HepG2 (cell line): ENCODE measurements at regions not wholly inside any gene's neighbourhood (a gene's known extent, or its start where the extent isn't known, plus 50 kb on each side); places are given as distances from the start of the nearest gene placed in this dataset.

Experiments used
- ATAC-seq: fragments of 200-7000 bp; cut with Tn5 transposase; 3 replicates; pipeline ENCODE4 v1.9.1; 2020; ENCODE audit warnings: mild to moderate bottlenecking, moderate library complexity
- BruUV-seq: library from RNA; stranded (reverse); fragments of 400-500 nt; replicated peaks from 2 replicates; lab custom pipeline; 2021; lab: Mats Ljungman, UMichigan
- CTCF ChIA-PET: fragments of 300-600 bp; formaldehyde crosslinking; extraction: SDS; loops from one replicate; lab custom pipeline; 2021; ENCODE audit warnings: low total read pairs, inconsistent platforms, low intra/inter-chr PET ratio; lab: Yijun Ruan, JAX
- POLR2A ChIA-PET: fragments of 350-600 bp; sonication (Branson Sonifier 250); formaldehyde crosslinking; loops from one replicate; lab custom pipeline; 2020; ENCODE audit warnings: antibody characterized with exemption, inconsistent platforms; lab: Yijun Ruan, JAX
- DNase-seq: peaks from one replicate; pipeline ENCODE4 v3.0.0-alpha.2; 2015; ENCODE audit warnings: low spot score
- FAIRE-seq: peaks from 3 replicates; lab custom pipeline; 2011; peaks lifted over from hg19 to GRCh38; lab: Jason Lieb, UNC
- H2AFZ ChIP-seq: one replicate; pipeline ENCODE4 v1.6.1; 2011; ENCODE audit warnings: low read length, inconsistent platforms
- H3K27ac ChIP-seq: fragments of 300-600 bp; 3 replicates; pipeline ENCODE4 v1.8.0; 2011; ENCODE audit warnings: mixed run types, mild to moderate bottlenecking, mixed read lengths, low read length, inconsistent platforms; ENCODE audit not compliant: insufficient read depth; ENCODE audit errors: extremely low read length
- H3K27me3 ChIP-seq, 2 experiments: fragments of 200-600 bp in 1 of 2; 2 replicates in 1 of 2; 3 replicates in 1 of 2; pipeline versions ENCODE4 v1.6.0 to v1.8.0; 2011; ENCODE audit warnings: low read length in 2 of 2, mild to moderate bottlenecking in 2 of 2, moderate library complexity in 2 of 2, inconsistent platforms in 1 of 2; ENCODE audit not compliant: insufficient read depth in 2 of 2, control insufficient read depth in 1 of 2
- H3K36me3 ChIP-seq, 2 experiments: fragments of 200-600 bp in 1 of 2; replicated peaks in 1 of 2; 2 replicates in 1 of 2; 3 replicates in 1 of 2; pipeline versions ENCODE4 v1.5.1 to v1.8.0; 2011; ENCODE audit warnings: low read length in 2 of 2, inconsistent platforms in 1 of 2; ENCODE audit not compliant: insufficient read depth in 2 of 2, control insufficient read depth in 1 of 2
- H3K4me1 ChIP-seq: 2 replicates; pipeline ENCODE4 v1.5.1; 2012; ENCODE audit warnings: low read length, inconsistent platforms; ENCODE audit not compliant: insufficient read depth
- H3K4me2 ChIP-seq: 2 replicates; pipeline ENCODE4 v1.6.0; 2011; ENCODE audit warnings: low read depth, low read length, inconsistent platforms
- H3K4me3 ChIP-seq, 3 experiments: fragments of 200-600 bp in 1 of 3; sonication (generic), shearing (Covaris generic) in 1 of 3; replicated peaks in 1 of 3; 2 replicates each; pipeline ENCODE4 v1.5.1; 2011 to 2016; ENCODE audit warnings: low read length in 3 of 3, inconsistent platforms in 2 of 3, low read depth in 2 of 3, mild to moderate bottlenecking in 2 of 3, control low read depth in 1 of 3, mixed read lengths in 1 of 3; ENCODE audit not compliant: insufficient read depth in 1 of 3
- H3K79me2 ChIP-seq: one replicate; pipeline ENCODE4 v1.6.1; 2011; ENCODE audit warnings: low read length, inconsistent platforms; ENCODE audit not compliant: insufficient read depth
- H3K9ac ChIP-seq: 2 replicates; pipeline ENCODE4 v1.6.0; 2011; ENCODE audit warnings: mild to moderate bottlenecking, low read depth, low read length, inconsistent platforms; ENCODE audit not compliant: insufficient read depth
- H3K9me3 ChIP-seq: 2 replicates; pipeline ENCODE4 v1.5.1; 2012; ENCODE audit warnings: mild to moderate bottlenecking, low read length
- H4K20me1 ChIP-seq: 2 replicates; pipeline ENCODE4 v1.6.0; 2011; ENCODE audit warnings: inconsistent platforms, mild to moderate bottlenecking, low read length, moderate library complexity; ENCODE audit not compliant: insufficient read depth
- ATF1 ChIP-seq: IDR thresholded peaks from 2 replicates; pipeline ENCODE4 v1.6.1; 2016; ENCODE audit warnings: mild to moderate bottlenecking, control low read depth
- DNMT3B ChIP-seq: conservative IDR thresholded peaks from 2 replicates; pipeline ENCODE4 v1.6.1; 2016; ENCODE audit warnings: missing biosample characterization, control low read depth
- KAT8 ChIP-seq: IDR thresholded peaks from 2 replicates; pipeline ENCODE4 v1.6.1; 2016; ENCODE audit warnings: missing genetic modification reagents, missing compliant biosample characterization
- MTF1 ChIP-seq: sonication (generic); formaldehyde crosslinking; IDR thresholded peaks from 2 replicates; pipeline ENCODE4 v1.5.0; 2020; ENCODE audit warnings: missing genetic modification reagents
- POLR2A ChIP-seq, 2 experiments: IDR thresholded peaks; 2 replicates each; pipeline ENCODE4 v1.6.1; 2011; ENCODE audit warnings: low read depth in 2 of 2, low read length in 2 of 2, mild to moderate bottlenecking in 1 of 2, moderate library complexity in 1 of 2; ENCODE audit not compliant: insufficient read depth in 1 of 2
- RELA ChIP-seq: sonication (generic); formaldehyde crosslinking; IDR thresholded peaks from 2 replicates; pipeline ENCODE4 v1.4.0; 2020; ENCODE audit warnings: missing genetic modification reagents
- SNRNP70 ChIP-seq: fragments of 200-400 bp; formaldehyde crosslinking; IDR thresholded peaks from 2 replicates; pipeline ENCODE4 v1.6.1; 2017; ENCODE audit warnings: mild to moderate bottlenecking, low read depth, low read length, moderate library complexity
- SOX6 ChIP-seq, 2 experiments: fragments of 450-650 bp in 1 of 2; sonication (generic) in 1 of 2; formaldehyde crosslinking in 1 of 2; IDR thresholded peaks; 2 replicates each; pipeline versions ENCODE4 v1.4.0 to v1.6.1; 2017 to 2020; ENCODE audit warnings: antibody characterized with exemption in 1 of 2, mild to moderate bottlenecking in 1 of 2, missing genetic modification reagents in 1 of 2
- ZFX ChIP-seq: sonication (generic); formaldehyde crosslinking; IDR thresholded peaks from 2 replicates; pipeline ENCODE4 v1.4.0; 2020; ENCODE audit warnings: mild to moderate bottlenecking, low read depth, missing genetic modification reagents, moderate library complexity
- ZNF597 ChIP-seq: sonication (generic); formaldehyde crosslinking; IDR thresholded peaks from 2 replicates; pipeline ENCODE4 v1.5.0; 2020; ENCODE audit warnings: missing genetic modification reagents
- ZNF777 ChIP-seq: sonication (generic); formaldehyde crosslinking; IDR thresholded peaks from 2 replicates; pipeline ENCODE4 v1.4.0; 2020; ENCODE audit warnings: missing genetic modification reagents
- ZNF83 ChIP-seq: sonication (generic); formaldehyde crosslinking; IDR thresholded peaks from 2 replicates; pipeline ENCODE4 v1.4.0; 2020; ENCODE audit warnings: missing genetic modification reagents, mild to moderate bottlenecking, borderline replicate concordance
- in situ Hi-C: cut with HindIII; loops from 2 replicates; pipeline ENCODE4 v1.10.0; 2017; ENCODE audit warnings: low pct_unique_long_range_greater_than_20kb; ENCODE audit not compliant: extremely low pct_ligation_motif_present
- intact Hi-C: fragments of 100-400 bp; cut with micrococcal nuclease; formaldehyde crosslinking; loops from one replicate; pipeline ENCODE4 v1.10.0; 2022; ENCODE audit not compliant: unreplicated experiment
- TF ChIP-seq, protein P1 (sequence below): sonication (generic); formaldehyde crosslinking; conservative IDR thresholded peaks from 2 replicates; pipeline ENCODE4 v1.8.0; 2022; ENCODE audit warnings: low read depth, missing genetic modification reagents
- TF ChIP-seq, protein P2 (sequence below): sonication (generic); formaldehyde crosslinking; IDR thresholded peaks from 2 replicates; pipeline ENCODE4 v1.5.0; 2020; ENCODE audit warnings: missing genetic modification reagents
- TF ChIP-seq, protein P3 (sequence below): sonication (generic); formaldehyde crosslinking; IDR thresholded peaks from 2 replicates; pipeline ENCODE4 v1.4.0; 2020; ENCODE audit warnings: mild to moderate bottlenecking, missing genetic modification reagents

- intact Hi-C loops: no loop called here
- FAIRE-seq: no peak
These were observed 53.5 kb upstream of the PTPN3 start for GRCh38 chr9:109551651-109552050.

More at GRCh38 chr9:109551651-109552050, 53.5 kb upstream of the PTPN3 start:
- H3K36me3 ChIP-seq: no peaks in the 10 kb centered on the region
- no peaks in the 10 kb centered on the region for H3K79me2 ChIP-seq
- CTCF ChIA-PET: no interaction called here
- no peaks in the 10 kb centered on the region for H3K9me3 ChIP-seq
- H2AFZ ChIP-seq: no peak overlapping the region
- H4K20me1 ChIP-seq: no peaks in the 10 kb centered on the region
- POLR2A ChIA-PET: no interaction called here
- no peaks in the 10 kb centered on the region for H3K27me3 ChIP-seq
- H3K27ac ChIP-seq: no peak overlapping the region
- in situ Hi-C loops: no loop called here
- no peak for ATAC-seq
- no TSS peak for BruUV-seq
- H3K4me3 ChIP-seq: no peak overlapping the region
- no peak for DNase-seq
- H3K9ac ChIP-seq: no peak overlapping the region
- no peak overlapping the region for H3K4me2 ChIP-seq
- TF ChIP-seq DNMT3B (CRISPR knock-in tag) (no peak), ZNF597 (no peak), ATF1 (no peak), ZFX (no peak), SNRNP70 (no peak), KAT8 (CRISPR knock-in tag) (no peak), SOX6 (IDR thresholded peaks at IDR 0.05) (no peak), SOX6 (CRISPR knock-in tag; IDR thresholded peaks at IDR 0.05) (no peak), MTF1 (CRISPR knock-in tag) (no peak), ZNF83 (CRISPR knock-in tag) (no peak), POLR2A (IDR thresholded peaks at IDR 0.05; ENCODE audit: insufficient read depth in 1 of 2, low read depth in 2 of 2, low read length in 2 of 2) (no peak), ZNF777 (no peak), RELA (CRISPR knock-in tag) (no peak)
- TF ChIP-seq, protein P1, sequence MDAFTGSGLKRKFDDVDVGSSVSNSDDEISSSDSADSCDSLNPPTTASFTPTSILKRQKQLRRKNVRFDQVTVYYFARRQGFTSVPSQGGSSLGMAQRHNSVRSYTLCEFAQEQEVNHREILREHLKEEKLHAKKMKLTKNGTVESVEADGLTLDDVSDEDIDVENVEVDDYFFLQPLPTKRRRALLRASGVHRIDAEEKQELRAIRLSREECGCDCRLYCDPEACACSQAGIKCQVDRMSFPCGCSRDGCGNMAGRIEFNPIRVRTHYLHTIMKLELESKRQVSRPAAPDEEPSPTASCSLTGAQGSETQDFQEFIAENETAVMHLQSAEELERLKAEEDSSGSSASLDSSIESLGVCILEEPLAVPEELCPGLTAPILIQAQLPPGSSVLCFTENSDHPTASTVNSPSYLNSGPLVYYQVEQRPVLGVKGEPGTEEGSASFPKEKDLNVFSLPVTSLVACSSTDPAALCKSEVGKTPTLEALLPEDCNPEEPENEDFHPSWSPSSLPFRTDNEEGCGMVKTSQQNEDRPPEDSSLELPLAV (CRISPR knock-in tag): no peak
- TF ChIP-seq, protein P2, sequence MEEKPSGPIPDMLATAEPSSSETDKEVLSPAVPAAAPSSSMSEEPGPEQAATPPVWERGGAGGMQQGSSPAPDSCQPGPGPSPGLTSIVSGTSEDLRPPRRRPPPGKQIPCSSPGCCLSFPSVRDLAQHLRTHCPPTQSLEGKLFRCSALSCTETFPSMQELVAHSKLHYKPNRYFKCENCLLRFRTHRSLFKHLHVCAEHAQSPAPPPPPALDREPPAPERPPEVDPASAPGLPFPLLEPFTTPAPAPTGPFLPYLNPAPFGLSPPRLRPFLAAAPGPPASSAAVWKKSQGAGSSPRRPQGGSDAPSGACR (CRISPR knock-in tag): no peak
- TF ChIP-seq, protein P3, sequence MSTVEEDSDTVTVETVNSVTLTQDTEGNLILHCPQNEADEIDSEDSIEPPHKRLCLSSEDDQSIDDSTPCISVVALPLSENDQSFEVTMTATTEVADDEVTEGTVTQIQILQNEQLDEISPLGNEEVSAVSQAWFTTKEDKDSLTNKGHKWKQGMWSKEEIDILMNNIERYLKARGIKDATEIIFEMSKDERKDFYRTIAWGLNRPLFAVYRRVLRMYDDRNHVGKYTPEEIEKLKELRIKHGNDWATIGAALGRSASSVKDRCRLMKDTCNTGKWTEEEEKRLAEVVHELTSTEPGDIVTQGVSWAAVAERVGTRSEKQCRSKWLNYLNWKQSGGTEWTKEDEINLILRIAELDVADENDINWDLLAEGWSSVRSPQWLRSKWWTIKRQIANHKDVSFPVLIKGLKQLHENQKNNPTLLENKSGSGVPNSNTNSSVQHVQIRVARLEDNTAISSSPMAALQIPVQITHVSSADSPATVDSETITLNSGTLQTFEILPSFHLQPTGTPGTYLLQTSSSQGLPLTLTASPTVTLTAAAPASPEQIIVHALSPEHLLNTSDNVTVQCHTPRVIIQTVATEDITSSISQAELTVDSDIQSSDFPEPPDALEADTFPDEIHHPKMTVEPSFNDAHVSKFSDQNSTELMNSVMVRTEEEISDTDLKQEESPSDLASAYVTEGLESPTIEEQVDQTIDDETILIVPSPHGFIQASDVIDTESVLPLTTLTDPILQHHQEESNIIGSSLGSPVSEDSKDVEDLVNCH (CRISPR knock-in tag): no peak
- no peaks in the 10 kb centered on the region for H3K4me1 ChIP-seq
